ENCODE measurements at regions not wholly inside any gene's neighbourhood (a gene's known extent, or its start where the extent isn't known, plus 50 kb on each side); places are given as distances from the start of the nearest gene placed in this dataset.
"Not testable (repeated sequence)": the region's sequence is repeated elsewhere in the genome, so short reads cannot be mapped to it uniquely, and the experiment has no call there.

- H3K4me3 ChIP-seq (ENCODE audit: control insufficient read depth, low read depth, low read length) = no peak overlapping the region
- no peak for TF ChIP-seq CTCF (IDR thresholded peaks at IDR 0.05; ENCODE audit: control insufficient read depth, insufficient read depth, low read depth, low read length, missing control alignments)
- no peak for DNase-seq (ENCODE audit: low read depth)
These were observed 158.2 kb upstream of the CRIM1 start for GRCh38 chr2:36197181-36197971.

- no peak overlapping the region for H3K4me3 ChIP-seq (ENCODE audit: control insufficient read depth, low read depth, low read length)
- TF ChIP-seq CTCF (IDR thresholded peaks at IDR 0.05; ENCODE audit: control insufficient read depth, insufficient read depth, low read depth, low read length, missing control alignments) = no peak
- DNase-seq (ENCODE audit: low read depth) = no peak
These were observed 161.9 kb upstream of the CRIM1 start for GRCh38 chr2:36193680-36194079.

- TF ChIP-seq CTCF (IDR thresholded peaks at IDR 0.05; ENCODE audit: control insufficient read depth, insufficient read depth, low read depth, low read length, missing control alignments) = no peak
- no peak overlapping the region for H3K4me3 ChIP-seq (ENCODE audit: control insufficient read depth, low read depth, low read length)
- no peak for DNase-seq (ENCODE audit: low read depth)
These were observed 162.6 kb upstream of the CRIM1 start for GRCh38 chr2:36192983-36193382.

GRCh38 chr2:36190097-36190496, 165.5 kb upstream of the CRIM1 start:
- no peak for DNase-seq (ENCODE audit: low read depth)
- no peak overlapping the region for H3K4me3 ChIP-seq (ENCODE audit: control insufficient read depth, low read depth, low read length)
- TF ChIP-seq CTCF (IDR thresholded peaks at IDR 0.05; ENCODE audit: control insufficient read depth, insufficient read depth, low read depth, low read length, missing control alignments) = no peak

- H3K4me3 ChIP-seq (ENCODE audit: control insufficient read depth, low read depth, low read length) = no peak overlapping the region
- no peak for DNase-seq (ENCODE audit: low read depth)
- no peak for TF ChIP-seq CTCF (IDR thresholded peaks at IDR 0.05; ENCODE audit: control insufficient read depth, insufficient read depth, low read depth, low read length, missing control alignments)
These were observed 170.0 kb upstream of the CRIM1 start for GRCh38 chr2:36185624-36186023.

- no peak for DNase-seq (ENCODE audit: low read depth)
- no peak for TF ChIP-seq CTCF (IDR thresholded peaks at IDR 0.05; ENCODE audit: control insufficient read depth, insufficient read depth, low read depth, low read length, missing control alignments)
- H3K4me3 ChIP-seq (ENCODE audit: control insufficient read depth, low read depth, low read length) = no peak overlapping the region
These were observed 170.7 kb upstream of the CRIM1 start for GRCh38 chr2:36184848-36185247.

- DNase-seq (ENCODE audit: low read depth); H3K4me3 ChIP-seq (ENCODE audit: control insufficient read depth, low read depth, low read length): not testable (repeated sequence)
These were observed 174.6 kb upstream of the CRIM1 start for GRCh38 chr2:36180789-36181482.

- H3K4me3 ChIP-seq (ENCODE audit: control insufficient read depth, low read depth, low read length); DNase-seq (ENCODE audit: low read depth): not testable (repeated sequence)
These were observed 175.3 kb upstream of the CRIM1 start for GRCh38 chr2:36180293-36180692.

- DNase-seq (ENCODE audit: low read depth); H3K4me3 ChIP-seq (ENCODE audit: control insufficient read depth, low read depth, low read length): not testable (repeated sequence)
These were observed 175.8 kb upstream of the CRIM1 start for GRCh38 chr2:36179668-36180269.
